HG03159 (cell line): ENCODE measurements at regions not wholly inside any gene's neighbourhood (a gene's known extent, or its start where the extent isn't known, plus 50 kb on each side); places are given as distances from the start of the nearest gene placed in this dataset.
"Not testable (repeated sequence)": the region's sequence is repeated elsewhere in the genome, so short reads cannot be mapped to it uniquely, and the experiment has no call there.

Experiments used
- ATAC-seq: cut with Tn5 transposase; IDR thresholded peaks from one replicate; pipeline ENCODE4 v1.9.1; 2021; ENCODE audit warnings: mild to moderate bottlenecking, moderate library complexity; ENCODE audit not compliant: unreplicated experiment

- no peak for ATAC-seq
Observed at GRCh38 chr5:160479220-160479619, 57.6 kb downstream of the PTTG1 start.

- no peak for ATAC-seq
Observed at GRCh38 chr5:160479926-160480325, 58.3 kb downstream of the PTTG1 start.

- ATAC-seq, result no peak
Observed at GRCh38 chr5:160480652-160481051, 59.0 kb downstream of the PTTG1 start.

- no peak for ATAC-seq
Observed at GRCh38 chr5:160484678-160485077, 63.0 kb downstream of the PTTG1 start.

- ATAC-seq, result no peak
Observed at GRCh38 chr5:160485364-160485969, 63.8 kb downstream of the PTTG1 start.

GRCh38 chr5:160486573-160486972 lies 64.9 kb downstream of the PTTG1 start:
- peak; percentile 54 for ATAC-seq

- ATAC-seq, result no peak
Observed at GRCh38 chr5:160488394-160489325, 67.0 kb downstream of the PTTG1 start.

GRCh38 chr5:160491438-160491837 lies 69.8 kb downstream of the PTTG1 start:
- ATAC-seq, result no peak

GRCh38 chr5:160492565-160492964 lies 70.9 kb downstream of the PTTG1 start:
- no peak for ATAC-seq

- ATAC-seq, result no peak
Observed at GRCh38 chr5:160493806-160494338, 72.2 kb downstream of the PTTG1 start.

GRCh38 chr5:160494451-160494850 lies 72.8 kb downstream of the PTTG1 start:
- no peak for ATAC-seq

GRCh38 chr5:160496334-160496733 lies 74.7 kb downstream of the PTTG1 start:
- ATAC-seq, result no peak

- no peak for ATAC-seq
Observed at GRCh38 chr5:160496784-160497183, 75.1 kb downstream of the PTTG1 start.

- ATAC-seq, result no peak
Observed at GRCh38 chr5:160497878-160498277, 76.2 kb downstream of the PTTG1 start.

- not testable (repeated sequence) for ATAC-seq
Observed at GRCh38 chr5:160498441-160499043, 76.9 kb downstream of the PTTG1 start.

GRCh38 chr5:160500786-160501779 lies 79.4 kb downstream of the PTTG1 start:
- ATAC-seq, result peak; percentile 51

GRCh38 chr5:160504906-160505305 lies 83.3 kb downstream of the PTTG1 start:
- no peak for ATAC-seq

- peak; percentile 88 for ATAC-seq
Observed at GRCh38 chr5:160506006-160507004, 84.7 kb downstream of the PTTG1 start.

- no peak for ATAC-seq
Observed at GRCh38 chr5:160507221-160507721, 85.6 kb downstream of the PTTG1 start.
